Esophagus muscularis mucosa (tissue), 3 donors: ENCODE measurements at regions not wholly inside any gene's neighbourhood (a gene's known extent, or its start where the extent isn't known, plus 50 kb on each side); places are given as distances from the start of the nearest gene placed in this dataset.

ENCODE experiments used
- POLR2A ChIP-seq: fragments of 450-650 bp; IDR thresholded peaks from one replicate; pipeline ENCODE4 v1.6.1; 2017; ENCODE audit warnings: antibody characterized with exemption, moderate library complexity, mild to moderate bottlenecking, low read depth
- TF ChIP-seq, protein P1 (sequence below), 3 experiments: fragments of 200-600 bp in 2 of 3; fragments of 450-650 bp in 1 of 3; sonication (generic) in 2 of 3; IDR thresholded peaks; one replicate each; pipeline ENCODE4 v1.5.1; 2017 to 2019; ENCODE audit warnings: antibody characterized with exemption in 3 of 3, mild to moderate bottlenecking in 2 of 3, moderate library complexity in 1 of 3

DNA sequence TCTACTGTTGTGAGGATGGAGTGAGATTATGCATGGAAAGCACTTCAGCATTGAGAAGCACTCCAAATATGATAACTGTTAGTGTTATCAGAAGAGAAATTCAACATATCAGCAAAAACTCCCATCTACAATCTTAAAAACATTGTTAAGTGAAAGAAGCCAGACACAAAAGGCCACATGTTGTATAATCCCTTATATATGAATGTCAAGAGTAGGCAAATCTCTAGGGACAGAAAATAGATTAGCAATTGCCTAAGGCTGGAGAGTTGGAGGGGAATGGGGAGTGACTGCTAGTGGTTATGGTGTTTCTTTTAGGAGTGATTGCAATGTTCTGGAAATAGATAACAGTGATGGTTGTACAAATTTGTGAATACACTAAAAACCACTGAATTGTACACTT is 122.5 kb upstream of the LNX1 start:
- TF ChIP-seq, protein P1, sequence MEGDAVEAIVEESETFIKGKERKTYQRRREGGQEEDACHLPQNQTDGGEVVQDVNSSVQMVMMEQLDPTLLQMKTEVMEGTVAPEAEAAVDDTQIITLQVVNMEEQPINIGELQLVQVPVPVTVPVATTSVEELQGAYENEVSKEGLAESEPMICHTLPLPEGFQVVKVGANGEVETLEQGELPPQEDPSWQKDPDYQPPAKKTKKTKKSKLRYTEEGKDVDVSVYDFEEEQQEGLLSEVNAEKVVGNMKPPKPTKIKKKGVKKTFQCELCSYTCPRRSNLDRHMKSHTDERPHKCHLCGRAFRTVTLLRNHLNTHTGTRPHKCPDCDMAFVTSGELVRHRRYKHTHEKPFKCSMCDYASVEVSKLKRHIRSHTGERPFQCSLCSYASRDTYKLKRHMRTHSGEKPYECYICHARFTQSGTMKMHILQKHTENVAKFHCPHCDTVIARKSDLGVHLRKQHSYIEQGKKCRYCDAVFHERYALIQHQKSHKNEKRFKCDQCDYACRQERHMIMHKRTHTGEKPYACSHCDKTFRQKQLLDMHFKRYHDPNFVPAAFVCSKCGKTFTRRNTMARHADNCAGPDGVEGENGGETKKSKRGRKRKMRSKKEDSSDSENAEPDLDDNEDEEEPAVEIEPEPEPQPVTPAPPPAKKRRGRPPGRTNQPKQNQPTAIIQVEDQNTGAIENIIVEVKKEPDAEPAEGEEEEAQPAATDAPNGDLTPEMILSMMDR (IDR thresholded peaks at IDR 0.05), result no peak
- no peak for TF ChIP-seq POLR2A
